GM10266 (cell line): ENCODE measurements at regions not wholly inside any gene's neighbourhood (a gene's known extent, or its start where the extent isn't known, plus 50 kb on each side); places are given as distances from the start of the nearest gene placed in this dataset.

Experiments
- DNase-seq: peaks from one replicate; pipeline ENCODE4 v3.0.0; 2012; ENCODE audit errors: extremely low spot score
- CTCF ChIP-seq: IDR thresholded peaks from 2 replicates; pipeline ENCODE4 v1.5.1; 2012; ENCODE audit warnings: mild to moderate bottlenecking, low read depth; ENCODE audit not compliant: control insufficient read depth, insufficient read depth; ENCODE audit errors: missing control alignments

DNA sequence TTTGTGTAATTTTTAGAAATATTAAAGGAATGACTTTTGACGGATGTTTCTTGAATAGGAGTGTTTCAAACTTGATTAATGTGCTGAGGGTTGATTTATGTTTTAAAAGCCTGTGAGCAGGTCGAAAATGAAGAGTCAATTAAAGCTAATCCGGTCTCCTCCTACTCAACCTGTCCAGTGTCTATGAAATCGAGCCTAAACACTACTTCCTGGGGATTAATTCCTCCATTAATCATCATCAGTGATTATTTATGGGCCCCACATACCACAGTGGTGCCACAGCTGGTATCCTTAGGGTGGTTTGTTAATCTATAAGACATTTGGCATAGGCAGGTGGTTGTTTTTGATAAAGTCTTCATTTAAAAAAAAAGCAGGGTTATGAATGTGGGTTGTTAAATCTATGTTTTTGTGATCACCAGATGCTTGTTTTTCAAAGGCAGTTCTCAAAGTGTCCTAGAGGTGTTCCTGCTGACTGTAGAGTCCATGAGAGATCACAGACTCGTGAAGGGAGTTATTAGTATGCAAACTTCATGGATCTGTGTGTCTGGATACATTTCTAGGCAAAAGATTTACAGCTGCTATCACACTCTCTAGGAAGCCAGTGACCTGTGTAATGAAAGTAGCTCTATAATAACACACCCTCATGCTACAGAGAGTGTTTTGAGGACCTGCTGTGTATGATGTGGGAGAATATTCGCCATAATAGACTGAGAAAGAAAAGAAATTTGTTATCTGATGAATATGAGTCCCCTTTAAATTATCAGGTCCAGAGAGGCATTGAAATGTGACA is 308.6 kb downstream of the AKAIN1 start:
- no peak for DNase-seq
- TF ChIP-seq CTCF, result no peak

GRCh38 chr18:4878480-4878879 is 318.6 kb downstream of the AKAIN1 start:
- no peak for DNase-seq

DNA sequence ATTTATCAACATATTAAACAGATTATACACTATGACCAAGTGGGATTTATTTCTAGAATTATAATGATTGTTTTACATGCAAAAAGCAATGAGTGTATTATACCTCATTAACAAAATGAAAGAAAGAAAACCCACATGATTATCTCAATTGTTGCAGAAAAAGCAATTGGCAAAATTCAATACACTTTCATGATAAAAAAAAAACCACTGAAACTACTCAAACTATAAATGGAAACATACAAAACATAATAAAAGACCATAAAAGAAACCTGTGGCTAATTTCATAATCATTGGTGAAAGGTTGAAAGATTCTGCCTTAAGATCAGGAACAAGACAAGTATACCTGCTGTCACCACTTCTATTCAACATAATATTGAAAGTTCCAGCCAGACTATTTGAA is 325.9 kb downstream of the AKAIN1 start:
- DNase-seq, result no peak
- TF ChIP-seq CTCF, result no peak

More at GRCh38 chr18:4878480-4878879, 318.6 kb downstream of the AKAIN1 start:
- TF ChIP-seq CTCF, result no peak

GRCh38 chr18:4870177-4870773 is 326.8 kb downstream of the AKAIN1 start:
- DNase-seq, result no peak
- no peak for TF ChIP-seq CTCF

GRCh38 chr18:4869155-4869554 is 327.9 kb downstream of the AKAIN1 start:
- no peak for TF ChIP-seq CTCF
- no peak for DNase-seq

DNA sequence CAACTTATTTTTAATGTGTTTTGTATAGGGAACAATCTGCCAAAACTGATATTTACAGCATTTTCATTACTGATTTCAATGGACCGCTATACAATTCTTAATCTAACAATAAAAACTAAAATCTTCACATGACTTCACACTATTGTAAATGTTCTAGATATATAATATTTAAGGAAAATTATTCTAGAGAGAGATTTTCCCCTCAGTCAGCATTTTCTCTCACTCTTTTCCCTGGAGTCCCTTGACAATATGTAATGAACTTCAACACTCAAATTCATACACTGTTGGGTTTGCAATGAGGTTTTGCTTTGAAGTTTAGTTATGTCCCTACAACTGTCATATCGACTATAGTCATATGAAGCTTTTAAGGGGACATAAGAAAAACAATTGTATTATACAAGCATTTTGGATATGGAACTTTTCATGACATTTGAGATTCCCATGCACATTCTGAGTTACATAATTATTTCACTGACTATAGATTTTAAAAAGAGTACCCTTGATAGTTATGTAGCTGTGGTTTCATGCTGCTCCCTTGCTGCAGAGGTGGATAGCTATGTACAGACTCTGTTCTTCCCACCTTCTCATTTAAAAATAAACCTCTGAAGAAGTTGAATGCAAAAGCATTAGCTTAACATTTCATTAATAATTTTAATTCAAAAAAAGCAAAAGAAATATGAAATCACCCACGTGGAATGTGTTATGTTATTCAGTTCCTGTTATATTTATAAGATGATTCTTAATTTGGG is 338.5 kb downstream of the AKAIN1 start:
- DNase-seq, result no peak
- TF ChIP-seq CTCF, result no peak
